ENCODE measurements at regions not wholly inside any gene's neighbourhood (a gene's known extent, or its start where the extent isn't known, plus 50 kb on each side); places are given as distances from the start of the nearest gene placed in this dataset.

GRCh38 chr11:19372381-19372780 lies 131.6 kb upstream of the E2F8 start:
- no peak for TF ChIP-seq FOXP2 (optimal IDR thresholded peaks at IDR 0.05; ENCODE audit: control extremely low read depth, extremely low read length, insufficient read depth)
- TF ChIP-seq EZH2 (IDR thresholded peaks at IDR 0.05): no peak
- no peak for TF ChIP-seq POLR2AphosphoS5 (IDR thresholded peaks at IDR 0.05; ENCODE audit: borderline replicate concordance, low read depth, low read length)
- no peak overlapping the region for H3K27ac ChIP-seq
- DNase-seq (ENCODE audit: low read depth, low spot score): no peak
- H3K9ac ChIP-seq (ENCODE audit: insufficient read length): no peak overlapping the region
- H3K36me3 ChIP-seq (ENCODE audit: insufficient read depth, low read length): no peaks in the 10 kb centered on the region
- H3K9me3 ChIP-seq (ENCODE audit: low read depth, low read length): no peaks in the 10 kb centered on the region
- H3K4me3 ChIP-seq: no peak overlapping the region

- Histone ChIP-seq H3K9ac (ENCODE audit: insufficient read length) (no peak overlapping the region), H3K27ac (no peak overlapping the region), H3K4me3 (no peak overlapping the region), H3K9me3 (ENCODE audit: low read depth, low read length) (no peaks in the 10 kb centered on the region), H3K36me3 (ENCODE audit: insufficient read depth, low read length) (no peaks in the 10 kb centered on the region)
- TF ChIP-seq FOXP2 (optimal IDR thresholded peaks at IDR 0.05; ENCODE audit: control extremely low read depth, extremely low read length, insufficient read depth): no peak
- no peak for DNase-seq (ENCODE audit: low read depth, low spot score)
These were observed 129.5 kb upstream of the E2F8 start for GRCh38 chr11:19370100-19370861.

- H3K36me3 ChIP-seq (ENCODE audit: insufficient read depth, low read length): no peaks in the 10 kb centered on the region
- H3K9ac ChIP-seq (ENCODE audit: insufficient read length): no peak overlapping the region
- TF ChIP-seq EZH2 (IDR thresholded peaks at IDR 0.05) (no peak), FOXP2 (optimal IDR thresholded peaks at IDR 0.05; ENCODE audit: control extremely low read depth, extremely low read length, insufficient read depth) (no peak), POLR2AphosphoS5 (IDR thresholded peaks at IDR 0.05; ENCODE audit: borderline replicate concordance, low read depth, low read length) (no peak)
- H3K4me3 ChIP-seq: no peak overlapping the region
- H3K27ac ChIP-seq: no peak overlapping the region
- DNase-seq (ENCODE audit: low read depth, low spot score): no peak
- no peaks in the 10 kb centered on the region for H3K9me3 ChIP-seq (ENCODE audit: low read depth, low read length)
These were observed 128.1 kb upstream of the E2F8 start for GRCh38 chr11:19368726-19369375.

GRCh38 chr11:19366992-19367709 lies 126.4 kb upstream of the E2F8 start:
- Histone ChIP-seq H3K4me3 (no peak overlapping the region), H3K36me3 (ENCODE audit: insufficient read depth, low read length) (no peaks in the 10 kb centered on the region), H3K9ac (ENCODE audit: insufficient read length) (no peak overlapping the region), H3K9me3 (ENCODE audit: low read depth, low read length) (no peaks in the 10 kb centered on the region), H3K27ac (no peak overlapping the region)
- TF ChIP-seq EZH2 (IDR thresholded peaks at IDR 0.05) (no peak), POLR2AphosphoS5 (IDR thresholded peaks at IDR 0.05; ENCODE audit: borderline replicate concordance, low read depth, low read length) (no peak), FOXP2 (optimal IDR thresholded peaks at IDR 0.05; ENCODE audit: control extremely low read depth, extremely low read length, insufficient read depth) (no peak)
- DNase-seq (ENCODE audit: low read depth, low spot score): no peak

- Histone ChIP-seq H3K9ac (ENCODE audit: insufficient read length) (no peak overlapping the region), H3K27ac (no peak overlapping the region), H3K36me3 (ENCODE audit: insufficient read depth, low read length) (no peaks in the 10 kb centered on the region), H3K9me3 (ENCODE audit: low read depth, low read length) (no peaks in the 10 kb centered on the region), H3K4me3 (no peak overlapping the region)
- DNase-seq (ENCODE audit: low read depth, low spot score): no peak
- TF ChIP-seq POLR2AphosphoS5 (IDR thresholded peaks at IDR 0.05; ENCODE audit: borderline replicate concordance, low read depth, low read length) (no peak), EZH2 (IDR thresholded peaks at IDR 0.05) (no peak), FOXP2 (optimal IDR thresholded peaks at IDR 0.05; ENCODE audit: control extremely low read depth, extremely low read length, insufficient read depth) (no peak)
These were observed 125.1 kb upstream of the E2F8 start for GRCh38 chr11:19365743-19366410.

GRCh38 chr11:19359221-19360000 lies 118.7 kb upstream of the E2F8 start:
- H3K27ac ChIP-seq: no peak overlapping the region
- no peak overlapping the region for H3K9ac ChIP-seq (ENCODE audit: insufficient read length)
- no peaks in the 10 kb centered on the region for H3K9me3 ChIP-seq (ENCODE audit: low read depth, low read length)
- no peak for TF ChIP-seq FOXP2 (optimal IDR thresholded peaks at IDR 0.05; ENCODE audit: control extremely low read depth, extremely low read length, insufficient read depth)
- no peak for TF ChIP-seq POLR2AphosphoS5 (IDR thresholded peaks at IDR 0.05; ENCODE audit: borderline replicate concordance, low read depth, low read length)
- no peak for TF ChIP-seq EZH2 (IDR thresholded peaks at IDR 0.05)
- H3K36me3 ChIP-seq (ENCODE audit: insufficient read depth, low read length): no peaks in the 10 kb centered on the region
- no peak overlapping the region for H3K4me3 ChIP-seq
- no peak for DNase-seq (ENCODE audit: low read depth, low spot score)

GRCh38 chr11:19357943-19358342 lies 117.2 kb upstream of the E2F8 start:
- Histone ChIP-seq H3K9ac (ENCODE audit: insufficient read length) (no peak overlapping the region), H3K27ac (no peak overlapping the region), H3K9me3 (ENCODE audit: low read depth, low read length) (no peaks in the 10 kb centered on the region), H3K36me3 (ENCODE audit: insufficient read depth, low read length) (no peaks in the 10 kb centered on the region), H3K4me3 (no peak overlapping the region)
- TF ChIP-seq POLR2AphosphoS5 (IDR thresholded peaks at IDR 0.05; ENCODE audit: borderline replicate concordance, low read depth, low read length) (no peak), FOXP2 (optimal IDR thresholded peaks at IDR 0.05; ENCODE audit: control extremely low read depth, extremely low read length, insufficient read depth) (no peak), EZH2 (IDR thresholded peaks at IDR 0.05) (no peak)
- DNase-seq (ENCODE audit: low read depth, low spot score): no peak
